ENCODE measurements at regions not wholly inside any gene's neighbourhood (a gene's known extent, or its start where the extent isn't known, plus 50 kb on each side); places are given as distances from the start of the nearest gene placed in this dataset.

GRCh38 chr6:167643223-167643622 is 183.5 kb upstream of the AFDN start:
- ChIA-PET POLR2A (no interaction called here), CTCF (no interaction called here)
- Histone ChIP-seq H3K4me3 (ENCODE audit: control insufficient read depth in 1 of 7, extremely low read depth in 1 of 7, insufficient read depth in 4 of 7, low read depth in 2 of 7, low read length in 6 of 7) (no peak overlapping the region), H3K27ac (ENCODE audit: insufficient read depth in 1 of 2, low read depth in 1 of 2, low read length in 2 of 2, poor library complexity in 1 of 2, severe bottlenecking in 2 of 2) (no peak overlapping the region), H3K27me3 (replicated peaks in 2 of 5; ENCODE audit: control insufficient read depth in 4 of 5, insufficient read depth in 5 of 5, low read length in 4 of 5) (peaks cover 0 to 5% (median 0%) of the 10 kb centered on the region in 5 experiments), H3K4me1 (ENCODE audit: control extremely low read depth in 1 of 4, control insufficient read depth in 4 of 4, insufficient read depth in 4 of 4, low read length in 3 of 4) (peaks cover 0 to 32% (median 21%) of the 10 kb centered on the region in 4 experiments), H3K36me3 (ENCODE audit: control insufficient read depth in 4 of 4, insufficient read depth in 4 of 4, low read length in 3 of 4) (no peaks in the 10 kb centered on the region), H3K9me3 (ENCODE audit: control extremely low read depth in 1 of 5, control insufficient read depth in 4 of 5, insufficient read depth in 2 of 5, low read depth in 1 of 5, low read length in 4 of 5) (no peaks in the 10 kb centered on the region)
- WGBS (ENCODE audit: insufficient coverage), result 100% methylated on average over 5 of the region's 9 CpGs
- no peak for DNase-seq

- POLR2A ChIA-PET, result no interaction called here
- no peaks in the 10 kb centered on the region for H3K36me3 ChIP-seq (ENCODE audit: control insufficient read depth in 4 of 4, insufficient read depth in 4 of 4, low read length in 3 of 4)
- no peak overlapping the region for H3K27ac ChIP-seq (ENCODE audit: insufficient read depth in 1 of 2, low read depth in 1 of 2, low read length in 2 of 2, poor library complexity in 1 of 2, severe bottlenecking in 2 of 2)
- peaks cover 0 to 33% (median 21%) of the 10 kb centered on the region in 4 experiments for H3K4me1 ChIP-seq (ENCODE audit: control extremely low read depth in 1 of 4, control insufficient read depth in 4 of 4, insufficient read depth in 4 of 4, low read length in 3 of 4)
- peaks cover 0 to 5% (median 0%) of the 10 kb centered on the region in 5 experiments for H3K27me3 ChIP-seq (replicated peaks in 2 of 5; ENCODE audit: control insufficient read depth in 4 of 5, insufficient read depth in 5 of 5, low read length in 4 of 5)
- CTCF ChIA-PET, result no interaction called here
- WGBS (ENCODE audit: insufficient coverage), result 96% methylated on average over 11 of the region's 11 CpGs
- no peak overlapping the region for H3K4me3 ChIP-seq (ENCODE audit: control insufficient read depth in 1 of 7, extremely low read depth in 1 of 7, insufficient read depth in 4 of 7, low read depth in 2 of 7, low read length in 6 of 7)
- no peaks in the 10 kb centered on the region for H3K9me3 ChIP-seq (ENCODE audit: control extremely low read depth in 1 of 5, control insufficient read depth in 4 of 5, insufficient read depth in 2 of 5, low read depth in 1 of 5, low read length in 4 of 5)
- DNase-seq, result no peak
Measured at GRCh38 chr6:167643716-167644115, 183.0 kb upstream of the AFDN start.

DNA sequence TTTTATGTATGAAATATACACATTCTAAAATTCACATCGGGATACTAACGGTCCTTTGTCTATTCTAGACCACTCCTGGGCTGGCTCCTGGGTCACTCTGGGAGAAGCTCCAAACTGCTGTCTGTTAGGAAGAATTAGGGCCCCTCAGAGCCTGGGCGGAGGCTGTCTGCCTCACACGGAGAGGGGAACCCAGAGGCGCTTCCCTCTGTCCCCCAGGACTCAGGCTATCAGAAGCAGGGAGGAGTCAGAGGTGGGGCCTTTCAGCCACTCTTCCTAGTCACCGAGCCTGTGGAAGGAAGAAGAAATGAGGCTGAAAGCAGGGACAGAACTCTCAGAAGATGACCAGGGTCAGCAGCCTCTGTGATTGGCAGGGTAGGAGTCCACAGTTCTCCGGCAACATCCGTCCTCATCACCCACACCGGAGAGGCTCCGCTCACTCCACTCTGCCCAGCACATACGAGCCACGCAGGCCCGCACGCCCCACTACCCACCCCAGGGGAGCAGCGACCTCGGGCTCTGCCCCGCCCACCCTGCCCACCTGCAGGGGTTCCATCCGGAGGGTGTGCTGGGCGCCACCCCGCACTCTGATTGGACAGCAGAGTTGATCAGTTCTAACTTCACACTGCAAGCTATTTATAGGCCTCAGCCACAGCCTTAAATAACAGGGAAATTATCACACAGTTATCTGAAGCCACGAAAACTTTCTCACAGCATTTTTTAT is 182.1 kb upstream of the AFDN start:
- CTCF ChIA-PET, result no interaction called here
- WGBS (ENCODE audit: insufficient coverage), result 64% methylated on average over 10 of the region's 21 CpGs
- DNase-seq, result peak in 1 of 3 donors; percentile 4
- H3K9me3 ChIP-seq (ENCODE audit: control extremely low read depth in 1 of 5, control insufficient read depth in 4 of 5, insufficient read depth in 2 of 5, low read depth in 1 of 5, low read length in 4 of 5), result no peaks in the 10 kb centered on the region
- peaks cover 0 to 5% (median 0%) of the 10 kb centered on the region in 5 experiments for H3K27me3 ChIP-seq (replicated peaks in 2 of 5; ENCODE audit: control insufficient read depth in 4 of 5, insufficient read depth in 5 of 5, low read length in 4 of 5)
- H3K4me3 ChIP-seq (ENCODE audit: control insufficient read depth in 1 of 7, extremely low read depth in 1 of 7, insufficient read depth in 4 of 7, low read depth in 2 of 7, low read length in 6 of 7), result peak overlapping the region in 1 of 7 experiments; percentile 33
- POLR2A ChIA-PET, result no interaction called here
- H3K27ac ChIP-seq (ENCODE audit: insufficient read depth in 1 of 2, low read depth in 1 of 2, low read length in 2 of 2, poor library complexity in 1 of 2, severe bottlenecking in 2 of 2), result no peak overlapping the region
- H3K36me3 ChIP-seq (ENCODE audit: control insufficient read depth in 4 of 4, insufficient read depth in 4 of 4, low read length in 3 of 4), result no peaks in the 10 kb centered on the region
- H3K4me1 ChIP-seq (ENCODE audit: control extremely low read depth in 1 of 4, control insufficient read depth in 4 of 4, insufficient read depth in 4 of 4, low read length in 3 of 4), result peaks cover 0 to 33% (median 21%) of the 10 kb centered on the region in 4 experiments

GRCh38 chr6:167645368-167645767 is 181.3 kb upstream of the AFDN start:
- CTCF ChIA-PET, result interaction anchor here (0.6 kb wide), 1 partner anchor 190 kb away, joined by 3 read pairs; no protein-coding TSS in a partner anchor

GRCh38 chr6:167647306-167647705 is 179.4 kb upstream of the AFDN start:
- peaks cover 0 to 2% (median 0%) of the 10 kb centered on the region in 5 experiments for H3K9me3 ChIP-seq (ENCODE audit: control extremely low read depth in 1 of 5, control insufficient read depth in 4 of 5, insufficient read depth in 2 of 5, low read depth in 1 of 5, low read length in 4 of 5)
- no peak overlapping the region for H3K4me3 ChIP-seq (ENCODE audit: control insufficient read depth in 1 of 7, extremely low read depth in 1 of 7, insufficient read depth in 4 of 7, low read depth in 2 of 7, low read length in 6 of 7)
- no peaks in the 10 kb centered on the region for H3K36me3 ChIP-seq (ENCODE audit: control insufficient read depth in 4 of 4, insufficient read depth in 4 of 4, low read length in 3 of 4)
- WGBS (ENCODE audit: insufficient coverage), result 71% methylated on average over 4 of the region's 4 CpGs
- peaks cover 0 to 4% (median 0%) of the 10 kb centered on the region in 5 experiments for H3K27me3 ChIP-seq (replicated peaks in 2 of 5; ENCODE audit: control insufficient read depth in 4 of 5, insufficient read depth in 5 of 5, low read length in 4 of 5)
- CTCF ChIA-PET, result interaction anchor here (1.3 kb wide), 1 partner anchor 67 kb away, joined by 3 read pairs; no protein-coding TSS in a partner anchor
- peak in 2 of 3 donors; percentile 50 to 56 for DNase-seq
- no peak overlapping the region for H3K27ac ChIP-seq (ENCODE audit: insufficient read depth in 1 of 2, low read depth in 1 of 2, low read length in 2 of 2, poor library complexity in 1 of 2, severe bottlenecking in 2 of 2)
- H3K4me1 ChIP-seq (ENCODE audit: control extremely low read depth in 1 of 4, control insufficient read depth in 4 of 4, insufficient read depth in 4 of 4, low read length in 3 of 4), result peaks cover 0 to 38% (median 22%) of the 10 kb centered on the region in 4 experiments
- POLR2A ChIA-PET, result no interaction called here

More at GRCh38 chr6:167645368-167645767, 181.3 kb upstream of the AFDN start:
- no peak overlapping the region for H3K4me3 ChIP-seq (ENCODE audit: control insufficient read depth in 1 of 7, extremely low read depth in 1 of 7, insufficient read depth in 4 of 7, low read depth in 2 of 7, low read length in 6 of 7)
- H3K4me1 ChIP-seq (ENCODE audit: control extremely low read depth in 1 of 4, control insufficient read depth in 4 of 4, insufficient read depth in 4 of 4, low read length in 3 of 4), result peaks cover 0 to 33% (median 21%) of the 10 kb centered on the region in 4 experiments
- WGBS (ENCODE audit: insufficient coverage), result 0% methylated on average over 2 of the region's 8 CpGs
- peak in 2 of 3 donors; percentile 56 to 60 for DNase-seq
- peaks cover 0 to 5% (median 0%) of the 10 kb centered on the region in 5 experiments for H3K27me3 ChIP-seq (replicated peaks in 2 of 5; ENCODE audit: control insufficient read depth in 4 of 5, insufficient read depth in 5 of 5, low read length in 4 of 5)
- no peaks in the 10 kb centered on the region for H3K36me3 ChIP-seq (ENCODE audit: control insufficient read depth in 4 of 4, insufficient read depth in 4 of 4, low read length in 3 of 4)
- no peak overlapping the region for H3K27ac ChIP-seq (ENCODE audit: insufficient read depth in 1 of 2, low read depth in 1 of 2, low read length in 2 of 2, poor library complexity in 1 of 2, severe bottlenecking in 2 of 2)
- no peaks in the 10 kb centered on the region for H3K9me3 ChIP-seq (ENCODE audit: control extremely low read depth in 1 of 5, control insufficient read depth in 4 of 5, insufficient read depth in 2 of 5, low read depth in 1 of 5, low read length in 4 of 5)
- POLR2A ChIA-PET, result no interaction called here

- CTCF ChIA-PET, result interaction anchor here (1.3 kb wide), 2 partner anchors 68 to 80 kb away, joined by 3 read pairs; no protein-coding TSS in a partner anchor
Measured at GRCh38 chr6:167647737-167648470, 178.8 kb upstream of the AFDN start.

More at GRCh38 chr6:167647737-167648470, 178.8 kb upstream of the AFDN start:
- DNase-seq, result no peak
- Histone ChIP-seq H3K4me1 (ENCODE audit: control extremely low read depth in 1 of 4, control insufficient read depth in 4 of 4, insufficient read depth in 4 of 4, low read length in 3 of 4) (peaks cover 0 to 39% (median 23%) of the 10 kb centered on the region in 4 experiments), H3K36me3 (ENCODE audit: control insufficient read depth in 4 of 4, insufficient read depth in 4 of 4, low read length in 3 of 4) (no peaks in the 10 kb centered on the region), H3K9me3 (ENCODE audit: control extremely low read depth in 1 of 5, control insufficient read depth in 4 of 5, insufficient read depth in 2 of 5, low read depth in 1 of 5, low read length in 4 of 5) (peaks cover 0 to 6% (median 2%) of the 10 kb centered on the region in 5 experiments), H3K27me3 (replicated peaks in 2 of 5; ENCODE audit: control insufficient read depth in 4 of 5, insufficient read depth in 5 of 5, low read length in 4 of 5) (no peaks in the 10 kb centered on the region), H3K27ac (ENCODE audit: insufficient read depth in 1 of 2, low read depth in 1 of 2, low read length in 2 of 2, poor library complexity in 1 of 2, severe bottlenecking in 2 of 2) (no peak overlapping the region), H3K4me3 (ENCODE audit: control insufficient read depth in 1 of 7, extremely low read depth in 1 of 7, insufficient read depth in 4 of 7, low read depth in 2 of 7, low read length in 6 of 7) (no peak overlapping the region)
- WGBS (ENCODE audit: insufficient coverage), result 96% methylated on average over 13 of the region's 13 CpGs
- POLR2A ChIA-PET, result no interaction called here

Data from common myeloid progenitor, CD34-positive (primary cell).